C4-2B (cell line): ENCODE measurements at regions not wholly inside any gene's neighbourhood (a gene's known extent, or its start where the extent isn't known, plus 50 kb on each side); places are given as distances from the start of the nearest gene placed in this dataset.

Experiments
- ZFX ChIP-seq: fragments of 450-650 bp; IDR thresholded peaks from 2 replicates; pipeline ENCODE4 v1.6.1; 2017
- TF ChIP-seq, protein P1 (sequence below): fragments of 450-650 bp; conservative IDR thresholded peaks from 2 replicates; pipeline ENCODE4 v1.5.1; 2017; ENCODE audit warnings: mild to moderate bottlenecking

DNA sequence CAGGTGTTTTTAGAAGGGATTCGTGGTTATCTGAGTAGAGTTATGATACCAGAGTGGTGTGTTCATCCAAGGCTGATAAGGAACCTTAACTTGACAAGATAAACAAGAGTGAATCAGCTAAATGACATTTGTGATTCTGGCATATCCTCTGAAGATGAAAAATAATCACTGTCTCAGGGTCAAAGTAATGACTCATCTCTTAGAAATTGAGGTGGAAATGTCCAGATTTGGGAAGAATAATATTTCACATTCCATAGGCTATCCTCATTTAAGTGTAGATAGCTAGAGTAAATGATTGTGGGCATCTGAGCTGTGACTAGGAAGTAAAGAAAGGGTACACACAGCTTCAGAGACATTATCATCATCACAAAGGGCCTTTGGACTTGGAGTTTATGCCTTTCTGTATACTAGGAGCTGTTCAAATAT, 255.7 kb downstream of the GJA1 start:
- TF ChIP-seq, protein P1, sequence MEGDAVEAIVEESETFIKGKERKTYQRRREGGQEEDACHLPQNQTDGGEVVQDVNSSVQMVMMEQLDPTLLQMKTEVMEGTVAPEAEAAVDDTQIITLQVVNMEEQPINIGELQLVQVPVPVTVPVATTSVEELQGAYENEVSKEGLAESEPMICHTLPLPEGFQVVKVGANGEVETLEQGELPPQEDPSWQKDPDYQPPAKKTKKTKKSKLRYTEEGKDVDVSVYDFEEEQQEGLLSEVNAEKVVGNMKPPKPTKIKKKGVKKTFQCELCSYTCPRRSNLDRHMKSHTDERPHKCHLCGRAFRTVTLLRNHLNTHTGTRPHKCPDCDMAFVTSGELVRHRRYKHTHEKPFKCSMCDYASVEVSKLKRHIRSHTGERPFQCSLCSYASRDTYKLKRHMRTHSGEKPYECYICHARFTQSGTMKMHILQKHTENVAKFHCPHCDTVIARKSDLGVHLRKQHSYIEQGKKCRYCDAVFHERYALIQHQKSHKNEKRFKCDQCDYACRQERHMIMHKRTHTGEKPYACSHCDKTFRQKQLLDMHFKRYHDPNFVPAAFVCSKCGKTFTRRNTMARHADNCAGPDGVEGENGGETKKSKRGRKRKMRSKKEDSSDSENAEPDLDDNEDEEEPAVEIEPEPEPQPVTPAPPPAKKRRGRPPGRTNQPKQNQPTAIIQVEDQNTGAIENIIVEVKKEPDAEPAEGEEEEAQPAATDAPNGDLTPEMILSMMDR = no peak
- TF ChIP-seq ZFX = no peak
